ENCODE measurements at regions not wholly inside any gene's neighbourhood (a gene's known extent, or its start where the extent isn't known, plus 50 kb on each side); places are given as distances from the start of the nearest gene placed in this dataset.

GRCh38 chr5:81907012-81907635 is 64.7 kb upstream of the ATG10 start:
- Histone ChIP-seq H3K4me3 (no peak overlapping the region), H3K36me3 (no peaks in the 10 kb centered on the region), H3K9me3 (no peaks in the 10 kb centered on the region), H3K27ac (no peak overlapping the region), H3K27me3 (no peaks in the 10 kb centered on the region), H3K4me1 (no peaks in the 10 kb centered on the region)
- DNase-seq (ENCODE audit: low spot score in 2 of 2), result no peak
- intact Hi-C loops (cut with DNase I; ENCODE audit: low total_unique reads), result no loop called here
- TF ChIP-seq POLR2A (IDR thresholded peaks at IDR 0.05), result no peak
- no peak for TF ChIP-seq POLR2AphosphoS5 (IDR thresholded peaks at IDR 0.05)
- TF ChIP-seq CTCF (IDR thresholded peaks at IDR 0.05), result no peak

DNA sequence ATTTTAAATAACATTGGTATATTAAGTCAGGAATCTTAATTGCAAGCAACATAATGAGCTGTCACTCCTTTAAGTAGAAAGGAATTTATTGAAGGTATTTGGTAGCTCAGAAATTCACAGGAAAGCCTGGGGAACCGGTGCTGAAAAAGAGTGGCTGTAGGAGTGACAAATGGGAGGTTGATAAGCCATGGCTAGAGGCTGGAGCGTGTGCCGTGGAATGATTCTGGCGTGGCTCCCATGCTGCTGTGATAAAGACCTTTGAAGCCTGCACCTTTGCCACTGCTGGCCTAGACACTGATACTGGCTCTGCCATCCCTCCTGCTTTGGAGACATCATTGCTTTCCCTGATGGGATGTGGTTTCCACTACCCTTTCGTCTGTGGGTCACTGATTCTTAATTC is 65.7 kb upstream of the ATG10 start:
- Histone ChIP-seq H3K4me3 (no peak overlapping the region), H3K27ac (no peak overlapping the region), H3K4me1 (no peaks in the 10 kb centered on the region), H3K9me3 (no peaks in the 10 kb centered on the region), H3K27me3 (no peaks in the 10 kb centered on the region), H3K36me3 (no peaks in the 10 kb centered on the region)
- DNase-seq (ENCODE audit: low spot score in 2 of 2), result no peak
- intact Hi-C loops (cut with DNase I; ENCODE audit: low total_unique reads), result no loop called here
- TF ChIP-seq POLR2AphosphoS5 (IDR thresholded peaks at IDR 0.05) (no peak), POLR2A (IDR thresholded peaks at IDR 0.05) (no peak), CTCF (IDR thresholded peaks at IDR 0.05) (no peak)

DNA sequence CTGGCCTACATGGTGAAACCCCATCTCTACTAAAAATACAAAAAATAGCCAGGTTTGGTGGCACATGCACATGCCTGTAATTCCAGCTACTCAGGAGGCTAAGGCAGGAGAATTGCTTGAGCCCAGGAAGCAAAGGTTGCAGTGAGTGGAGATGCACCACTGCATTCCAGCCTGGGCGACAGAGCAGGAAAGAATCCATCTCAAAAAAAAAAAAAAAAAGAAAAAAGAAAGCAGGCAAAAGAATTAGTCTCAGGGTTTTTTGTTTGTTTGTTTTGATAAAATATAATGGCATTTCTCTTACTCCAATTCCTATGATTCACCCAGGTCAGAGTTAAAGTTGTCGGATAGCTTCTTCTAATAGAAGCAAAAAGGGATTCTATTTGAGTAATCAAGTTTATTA is 67.0 kb upstream of the ATG10 start:
- intact Hi-C loops (cut with DNase I; ENCODE audit: low total_unique reads), result no loop called here
- no peaks in the 10 kb centered on the region for H3K27me3 ChIP-seq
- H3K9me3 ChIP-seq, result no peaks in the 10 kb centered on the region
- no peaks in the 10 kb centered on the region for H3K4me1 ChIP-seq
- no peak overlapping the region for H3K27ac ChIP-seq
- no peak overlapping the region for H3K4me3 ChIP-seq
- TF ChIP-seq POLR2AphosphoS5 (IDR thresholded peaks at IDR 0.05) (no peak), POLR2A (IDR thresholded peaks at IDR 0.05) (no peak), CTCF (IDR thresholded peaks at IDR 0.05) (no peak)
- no peak for DNase-seq (ENCODE audit: low spot score in 2 of 2)
- H3K36me3 ChIP-seq, result no peaks in the 10 kb centered on the region

DNA sequence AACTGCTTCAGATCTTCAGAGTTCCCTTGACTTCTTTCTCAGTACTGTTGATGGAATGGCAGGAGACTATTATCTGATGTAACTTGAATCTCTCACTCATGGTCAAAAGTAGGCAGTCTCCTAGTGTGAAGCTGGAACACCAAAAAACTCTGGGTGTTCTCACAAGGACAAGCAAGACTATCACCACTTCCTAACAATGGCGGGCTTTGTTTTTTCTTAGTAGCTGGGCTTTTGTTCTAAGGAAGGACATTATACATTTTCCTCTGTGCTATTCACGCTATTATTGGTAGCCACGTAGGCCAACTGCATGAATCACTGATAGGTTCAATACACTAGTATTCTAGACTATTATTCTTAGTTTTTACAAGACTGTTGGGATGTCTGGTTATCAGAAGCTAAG is 67.7 kb upstream of the ATG10 start:
- intact Hi-C loops (cut with DNase I; ENCODE audit: low total_unique reads), result no loop called here
- H3K4me3 ChIP-seq, result no peak overlapping the region
- no peaks in the 10 kb centered on the region for H3K36me3 ChIP-seq
- no peak overlapping the region for H3K27ac ChIP-seq
- H3K9me3 ChIP-seq, result no peaks in the 10 kb centered on the region
- TF ChIP-seq POLR2A (IDR thresholded peaks at IDR 0.05) (no peak), CTCF (IDR thresholded peaks at IDR 0.05) (no peak), POLR2AphosphoS5 (IDR thresholded peaks at IDR 0.05) (no peak)
- DNase-seq (ENCODE audit: low spot score in 2 of 2), result no peak
- H3K4me1 ChIP-seq, result no peaks in the 10 kb centered on the region
- no peaks in the 10 kb centered on the region for H3K27me3 ChIP-seq

DNA sequence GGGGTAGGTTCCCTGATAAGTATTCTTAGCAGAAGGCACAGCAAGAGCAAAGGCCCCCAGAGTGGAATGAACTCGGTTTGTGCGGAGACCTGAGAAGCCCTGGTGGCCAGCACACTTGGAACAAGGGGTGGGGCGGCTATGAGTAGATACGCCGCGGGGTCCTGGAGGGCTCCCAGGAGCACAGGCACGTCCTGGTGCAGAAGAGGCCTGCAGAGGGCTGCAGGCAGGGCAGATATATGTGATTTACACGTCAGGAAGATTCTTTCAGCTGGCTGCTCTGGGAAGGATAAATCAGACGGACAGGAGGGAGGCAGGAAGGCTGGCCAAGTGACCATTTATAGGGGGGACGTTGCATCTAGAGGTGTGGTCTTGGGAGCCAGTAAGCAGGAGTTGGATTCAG is 70.2 kb upstream of the ATG10 start:
- intact Hi-C loops (cut with DNase I; ENCODE audit: low total_unique reads), result no loop called here
- no peak overlapping the region for H3K4me3 ChIP-seq
- TF ChIP-seq POLR2AphosphoS5 (IDR thresholded peaks at IDR 0.05) (no peak), CTCF (IDR thresholded peaks at IDR 0.05) (no peak), POLR2A (IDR thresholded peaks at IDR 0.05) (no peak)

More for the DNA sequence above, 70.2 kb upstream of the ATG10 start:
- no peak overlapping the region for H3K27ac ChIP-seq
- DNase-seq (ENCODE audit: low spot score in 2 of 2), result no peak
- H3K4me1 ChIP-seq, result no peaks in the 10 kb centered on the region
- H3K36me3 ChIP-seq, result no peaks in the 10 kb centered on the region
- H3K27me3 ChIP-seq, result no peaks in the 10 kb centered on the region
- H3K9me3 ChIP-seq, result no peaks in the 10 kb centered on the region
